Kidney (tissue), 13 donors: ENCODE measurements at regions not wholly inside any gene's neighbourhood (a gene's known extent, or its start where the extent isn't known, plus 50 kb on each side); places are given as distances from the start of the nearest gene placed in this dataset.

Experiments used
- DNase-seq, 5 donors: peaks; one replicate each; pipeline ENCODE4 v3.0.0-alpha.2; 2013 to 2020
- FAIRE-seq: peaks from 2 replicates; lab custom pipeline; 2012; peaks lifted over from hg19 to GRCh38; lab: Jason Lieb, UNC
- H3K27ac ChIP-seq, 2 donors: one replicate each; pipeline ENCODE4 v1.7.0; 2013; ENCODE audit warnings: low read depth in 2 of 2, low read length in 2 of 2, inconsistent platforms in 1 of 2
- H3K27me3 ChIP-seq: one replicate; pipeline ENCODE4 v1.7.1; 2013; ENCODE audit warnings: low read length, inconsistent platforms; ENCODE audit not compliant: control insufficient read depth, insufficient read depth
- H3K36me3 ChIP-seq, 3 donors: one replicate each; pipeline versions ENCODE4 v1.7.0 to v1.7.1; 2013; ENCODE audit warnings: low read length in 3 of 3, control low read depth in 1 of 3, inconsistent platforms in 1 of 3; ENCODE audit not compliant: insufficient read depth in 3 of 3, control insufficient read depth in 2 of 3
- H3K4me1 ChIP-seq, 3 donors: one replicate each; pipeline versions ENCODE4 v1.7.0 to v1.7.1; 2013; ENCODE audit warnings: low read length in 3 of 3, inconsistent platforms in 1 of 3, low read depth in 1 of 3; ENCODE audit not compliant: control insufficient read depth in 2 of 3, insufficient read depth in 2 of 3
- H3K4me3 ChIP-seq, 3 donors: one replicate each; pipeline versions ENCODE4 v1.7.0 to v1.8.1; 2013; ENCODE audit warnings: low read length in 3 of 3, control low read depth in 1 of 3, inconsistent platforms in 1 of 3
- H3K9ac ChIP-seq, 3 donors: one replicate each; pipeline versions ENCODE4 v1.7.0 to v1.7.1; 2013; ENCODE audit warnings: low read length in 3 of 3, control low read depth in 1 of 3, inconsistent platforms in 1 of 3
- H3K9me3 ChIP-seq, 3 donors: one replicate each; pipeline versions ENCODE4 v1.7.0 to v1.7.1; 2013; ENCODE audit warnings: low read length in 3 of 3, control low read depth in 1 of 3, inconsistent platforms in 1 of 3; ENCODE audit not compliant: control insufficient read depth in 2 of 3, insufficient read depth in 1 of 3
- intact Hi-C: fragments of 100-400 bp; cut with DNase I; formaldehyde crosslinking; loops from one replicate; pipeline ENCODE4 v1.11.1; 2022
- TF ChIP-seq, protein P1 (sequence below): IDR thresholded peaks from 3 replicates; pipeline ENCODE4 v1.5.1; 2012; ENCODE audit warnings: mild to moderate bottlenecking, moderate library complexity, borderline replicate concordance; ENCODE audit not compliant: insufficient read depth; ENCODE audit errors: extremely low read depth
- donor health status: control.
- donor health status: control.
- donor health status: control.
- donor health status: control.
- donor health status: control.
- donor health status: DM: yes; HTN: yes; CAD: no.
- donor health status: Normal renal cell carcinoma (clear cell type).

DNA sequence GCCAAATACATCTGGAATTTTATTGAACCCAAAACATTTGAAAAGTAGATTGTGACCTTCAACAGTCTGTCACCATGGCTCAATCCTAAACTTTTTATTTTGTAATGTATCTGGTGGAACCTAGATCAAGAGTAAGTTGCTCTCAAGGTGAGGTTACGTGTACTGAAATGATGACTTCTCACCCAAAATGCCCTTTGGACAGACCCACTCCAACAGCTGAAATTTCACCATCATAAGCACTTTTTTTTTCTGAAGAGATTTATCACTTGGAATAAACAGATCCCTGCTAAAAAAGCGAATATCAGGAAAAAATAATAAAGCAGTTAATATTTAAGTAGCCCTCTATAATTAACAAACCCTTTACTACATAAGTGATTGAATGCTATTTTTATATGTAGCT lies 155.0 kb upstream of the FBXL7 start:
- no peaks in the 10 kb centered on the region for H3K9me3 ChIP-seq
- H3K4me3 ChIP-seq, result no peak overlapping the region
- intact Hi-C loops, result no loop called here
- no peaks in the 10 kb centered on the region for H3K36me3 ChIP-seq
- DNase-seq (no peak), FAIRE-seq (no peak)
- no peaks in the 10 kb centered on the region for H3K27me3 ChIP-seq
- H3K27ac ChIP-seq, result no peak overlapping the region
- no peak overlapping the region for H3K9ac ChIP-seq
- H3K4me1 ChIP-seq, result no peaks in the 10 kb centered on the region
- TF ChIP-seq, protein P1, sequence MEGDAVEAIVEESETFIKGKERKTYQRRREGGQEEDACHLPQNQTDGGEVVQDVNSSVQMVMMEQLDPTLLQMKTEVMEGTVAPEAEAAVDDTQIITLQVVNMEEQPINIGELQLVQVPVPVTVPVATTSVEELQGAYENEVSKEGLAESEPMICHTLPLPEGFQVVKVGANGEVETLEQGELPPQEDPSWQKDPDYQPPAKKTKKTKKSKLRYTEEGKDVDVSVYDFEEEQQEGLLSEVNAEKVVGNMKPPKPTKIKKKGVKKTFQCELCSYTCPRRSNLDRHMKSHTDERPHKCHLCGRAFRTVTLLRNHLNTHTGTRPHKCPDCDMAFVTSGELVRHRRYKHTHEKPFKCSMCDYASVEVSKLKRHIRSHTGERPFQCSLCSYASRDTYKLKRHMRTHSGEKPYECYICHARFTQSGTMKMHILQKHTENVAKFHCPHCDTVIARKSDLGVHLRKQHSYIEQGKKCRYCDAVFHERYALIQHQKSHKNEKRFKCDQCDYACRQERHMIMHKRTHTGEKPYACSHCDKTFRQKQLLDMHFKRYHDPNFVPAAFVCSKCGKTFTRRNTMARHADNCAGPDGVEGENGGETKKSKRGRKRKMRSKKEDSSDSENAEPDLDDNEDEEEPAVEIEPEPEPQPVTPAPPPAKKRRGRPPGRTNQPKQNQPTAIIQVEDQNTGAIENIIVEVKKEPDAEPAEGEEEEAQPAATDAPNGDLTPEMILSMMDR, result no peak

- no peak for DNase-seq
- no peak for FAIRE-seq
- TF ChIP-seq, protein P1, result no peak
- no peaks in the 10 kb centered on the region for H3K27me3 ChIP-seq
- H3K36me3 ChIP-seq, result no peaks in the 10 kb centered on the region
- H3K9ac ChIP-seq, result no peak overlapping the region
- no peaks in the 10 kb centered on the region for H3K9me3 ChIP-seq
- intact Hi-C loops, result no loop called here
- H3K27ac ChIP-seq, result no peak overlapping the region
- H3K4me1 ChIP-seq, result no peaks in the 10 kb centered on the region
- H3K4me3 ChIP-seq, result no peak overlapping the region
Observed at GRCh38 chr5:15338546-15338945, 161.4 kb upstream of the FBXL7 start.

GRCh38 chr5:15334551-15335266 lies 165.3 kb upstream of the FBXL7 start:
- no peak for DNase-seq
- H3K27ac ChIP-seq, result no peak overlapping the region
- TF ChIP-seq, protein P1, result no peak
- no peak overlapping the region for H3K4me3 ChIP-seq
- FAIRE-seq, result no peak
- H3K9me3 ChIP-seq, result no peaks in the 10 kb centered on the region
- no peaks in the 10 kb centered on the region for H3K27me3 ChIP-seq
- no peaks in the 10 kb centered on the region for H3K36me3 ChIP-seq
- intact Hi-C loops, result no loop called here
- no peak overlapping the region for H3K9ac ChIP-seq
- no peaks in the 10 kb centered on the region for H3K4me1 ChIP-seq

DNA sequence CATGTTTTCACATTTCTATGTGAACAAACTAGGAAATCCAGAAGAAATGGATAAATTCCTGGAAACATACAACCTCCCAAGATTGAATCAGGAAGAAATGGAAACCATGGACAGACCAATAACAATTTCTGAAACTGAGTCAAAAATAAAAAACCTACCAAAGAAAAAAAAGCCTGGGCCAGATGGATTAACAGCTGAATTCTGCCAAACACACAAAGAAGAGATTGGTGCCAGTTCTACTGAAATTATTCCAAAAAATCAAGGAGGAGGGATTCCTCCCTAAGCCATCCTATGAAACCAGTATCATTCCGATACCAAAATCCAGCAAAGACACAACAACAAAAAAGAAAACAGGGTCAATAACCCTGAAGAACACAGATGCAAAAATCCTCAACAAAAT lies 166.9 kb upstream of the FBXL7 start:
- DNase-seq, result no peak
- H3K36me3 ChIP-seq, result no peaks in the 10 kb centered on the region
- H3K9me3 ChIP-seq, result no peaks in the 10 kb centered on the region
- FAIRE-seq, result no peak
- intact Hi-C loops, result no loop called here
- H3K4me3 ChIP-seq, result no peak overlapping the region
- no peak overlapping the region for H3K9ac ChIP-seq
- H3K27ac ChIP-seq, result no peak overlapping the region
- H3K4me1 ChIP-seq, result no peaks in the 10 kb centered on the region
- TF ChIP-seq, protein P1, result no peak
- no peaks in the 10 kb centered on the region for H3K27me3 ChIP-seq
